NCI-H2171 treated with DMSO at 0.1 percent for 48 hours (cell line): ENCODE measurements at regions not wholly inside any gene's neighbourhood (a gene's known extent, or its start where the extent isn't known, plus 50 kb on each side); places are given as distances from the start of the nearest gene placed in this dataset.
A peak's percentile ranks its signal among the peaks of the same experiment; 100 is the strongest.

Source experiments
- DNase-seq: peaks from one replicate; lab custom pipeline; 2025; lab: John Stamatoyannopoulos, UW

GRCh38 chr20:62527781-62528180 is 52.0 kb upstream of the GATA5 start:
- no peak for DNase-seq

- no peak for DNase-seq
Measured at GRCh38 chr20:62528983-62529891, 53.4 kb upstream of the GATA5 start.

GRCh38 chr20:62529896-62530642 is 54.3 kb upstream of the GATA5 start:
- DNase-seq = no peak

GRCh38 chr20:62530643-62531032 is 54.8 kb upstream of the GATA5 start:
- no peak for DNase-seq

GRCh38 chr20:62531046-62531838 is 55.4 kb upstream of the GATA5 start:
- no peak for DNase-seq

GRCh38 chr20:62532921-62533320 is 57.1 kb upstream of the GATA5 start:
- no peak for DNase-seq

GRCh38 chr20:62533591-62534495 is 58.0 kb upstream of the GATA5 start:
- DNase-seq = no peak

- no peak for DNase-seq
Measured at GRCh38 chr20:62534526-62535221, 58.9 kb upstream of the GATA5 start.

GRCh38 chr20:62535282-62535811 is 59.6 kb upstream of the GATA5 start:
- no peak for DNase-seq

GRCh38 chr20:62535964-62536363 is 60.2 kb upstream of the GATA5 start:
- DNase-seq = no peak

GRCh38 chr20:62536871-62537401 is 61.1 kb upstream of the GATA5 start:
- no peak for DNase-seq

GRCh38 chr20:62537649-62538292 is 62.0 kb upstream of the GATA5 start:
- DNase-seq = no peak

- peak; percentile 87 for DNase-seq
Measured at GRCh38 chr20:62539198-62540045, 63.6 kb upstream of the GATA5 start.

GRCh38 chr20:62540504-62540903 is 64.7 kb upstream of the GATA5 start:
- DNase-seq = no peak

GRCh38 chr20:62542862-62543261 is 67.1 kb upstream of the GATA5 start:
- no peak for DNase-seq

GRCh38 chr20:62543470-62544302 is 67.9 kb upstream of the GATA5 start:
- no peak for DNase-seq

GRCh38 chr20:62544505-62545055 is 68.8 kb upstream of the GATA5 start:
- no peak for DNase-seq
